ENCODE measurements at regions not wholly inside any gene's neighbourhood (a gene's known extent, or its start where the extent isn't known, plus 50 kb on each side); places are given as distances from the start of the nearest gene placed in this dataset.

GRCh38 chr11:39772525-39773137, 1686.8 kb downstream of the LRRC4C start:
- H4K20me1 ChIP-seq (replicated peaks; ENCODE audit: control insufficient read depth, insufficient read depth, low read length), result no peaks in the 10 kb centered on the region
- H3K4me1 ChIP-seq (replicated peaks in 1 of 2; ENCODE audit: control insufficient read depth in 2 of 2, insufficient read depth in 2 of 2, low read length in 2 of 2), result no peaks in the 10 kb centered on the region
- no peaks in the 10 kb centered on the region for H3K9me3 ChIP-seq (replicated peaks; ENCODE audit: control insufficient read depth, insufficient read depth, low read depth, low read length)
- intact Hi-C loops (cut with micrococcal nuclease) (no loop called here), in situ Hi-C loops (cut with MboI) (no loop called here)
- no peak overlapping the region for H3K9ac ChIP-seq (ENCODE audit: insufficient read depth in 1 of 2, low read depth in 2 of 2, low read length in 2 of 2)
- no peak overlapping the region for H3K4me2 ChIP-seq (ENCODE audit: insufficient read depth, low read length)
- no peaks in the 10 kb centered on the region for H3K79me2 ChIP-seq (ENCODE audit: control insufficient read depth, insufficient read depth, low read length)
- ChIA-PET CTCF (ENCODE audit: low intra/inter-chr PET ratio) (no interaction called here), POLR2A (no interaction called here)
- H2AFZ ChIP-seq (ENCODE audit: low read depth, low read length), result no peak overlapping the region
- ATAC-seq (no peak), DNase-seq (ENCODE audit: extremely low read depth in 1 of 4, low spot score in 3 of 4) (no peak), FAIRE-seq (no peak)
- no peaks in the 10 kb centered on the region for H3K9me1 ChIP-seq (ENCODE audit: control insufficient read depth, insufficient read depth, low read length)
- no peak overlapping the region for H3K4me3 ChIP-seq
- BruUV-seq (replicated peaks), result no TSS peak
- H3K27me3 ChIP-seq (ENCODE audit: control insufficient read depth in 2 of 2, insufficient read depth in 2 of 2, low read length in 2 of 2), result no peaks in the 10 kb centered on the region
- TF ChIP-seq, protein P1, sequence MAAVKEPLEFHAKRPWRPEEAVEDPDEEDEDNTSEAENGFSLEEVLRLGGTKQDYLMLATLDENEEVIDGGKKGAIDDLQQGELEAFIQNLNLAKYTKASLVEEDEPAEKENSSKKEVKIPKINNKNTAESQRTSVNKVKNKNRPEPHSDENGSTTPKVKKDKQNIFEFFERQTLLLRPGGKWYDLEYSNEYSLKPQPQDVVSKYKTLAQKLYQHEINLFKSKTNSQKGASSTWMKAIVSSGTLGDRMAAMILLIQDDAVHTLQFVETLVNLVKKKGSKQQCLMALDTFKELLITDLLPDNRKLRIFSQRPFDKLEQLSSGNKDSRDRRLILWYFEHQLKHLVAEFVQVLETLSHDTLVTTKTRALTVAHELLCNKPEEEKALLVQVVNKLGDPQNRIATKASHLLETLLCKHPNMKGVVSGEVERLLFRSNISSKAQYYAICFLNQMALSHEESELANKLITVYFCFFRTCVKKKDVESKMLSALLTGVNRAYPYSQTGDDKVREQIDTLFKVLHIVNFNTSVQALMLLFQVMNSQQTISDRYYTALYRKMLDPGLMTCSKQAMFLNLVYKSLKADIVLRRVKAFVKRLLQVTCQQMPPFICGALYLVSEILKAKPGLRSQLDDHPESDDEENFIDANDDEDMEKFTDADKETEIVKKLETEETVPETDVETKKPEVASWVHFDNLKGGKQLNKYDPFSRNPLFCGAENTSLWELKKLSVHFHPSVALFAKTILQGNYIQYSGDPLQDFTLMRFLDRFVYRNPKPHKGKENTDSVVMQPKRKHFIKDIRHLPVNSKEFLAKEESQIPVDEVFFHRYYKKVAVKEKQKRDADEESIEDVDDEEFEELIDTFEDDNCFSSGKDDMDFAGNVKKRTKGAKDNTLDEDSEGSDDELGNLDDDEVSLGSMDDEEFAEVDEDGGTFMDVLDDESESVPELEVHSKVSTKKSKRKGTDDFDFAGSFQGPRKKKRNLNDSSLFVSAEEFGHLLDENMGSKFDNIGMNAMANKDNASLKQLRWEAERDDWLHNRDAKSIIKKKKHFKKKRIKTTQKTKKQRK (IDR thresholded peaks at IDR 0.05; ENCODE audit: borderline replicate concordance, low read depth, low read length), result no peak
- TF ChIP-seq NFYB (IDR thresholded peaks at IDR 0.05; ENCODE audit: extremely low read depth, insufficient read length) (no peak), PRPF4 (IDR thresholded peaks at IDR 0.05; ENCODE audit: insufficient read depth, low read depth, low read length, poor library complexity, severe bottlenecking) (no peak), ZNF75A (CRISPR knock-in tag; IDR thresholded peaks at IDR 0.05) (no peak), KLF10 (CRISPR knock-in tag; IDR thresholded peaks at IDR 0.05) (no peak), RBM22 (IDR thresholded peaks at IDR 0.05; ENCODE audit: low read depth, low read length, poor library complexity, severe bottlenecking) (no peak), PHF21A (IDR thresholded peaks at IDR 0.05; ENCODE audit: borderline replicate concordance, low read depth) (no peak)
- TF ChIP-seq, protein P2, sequence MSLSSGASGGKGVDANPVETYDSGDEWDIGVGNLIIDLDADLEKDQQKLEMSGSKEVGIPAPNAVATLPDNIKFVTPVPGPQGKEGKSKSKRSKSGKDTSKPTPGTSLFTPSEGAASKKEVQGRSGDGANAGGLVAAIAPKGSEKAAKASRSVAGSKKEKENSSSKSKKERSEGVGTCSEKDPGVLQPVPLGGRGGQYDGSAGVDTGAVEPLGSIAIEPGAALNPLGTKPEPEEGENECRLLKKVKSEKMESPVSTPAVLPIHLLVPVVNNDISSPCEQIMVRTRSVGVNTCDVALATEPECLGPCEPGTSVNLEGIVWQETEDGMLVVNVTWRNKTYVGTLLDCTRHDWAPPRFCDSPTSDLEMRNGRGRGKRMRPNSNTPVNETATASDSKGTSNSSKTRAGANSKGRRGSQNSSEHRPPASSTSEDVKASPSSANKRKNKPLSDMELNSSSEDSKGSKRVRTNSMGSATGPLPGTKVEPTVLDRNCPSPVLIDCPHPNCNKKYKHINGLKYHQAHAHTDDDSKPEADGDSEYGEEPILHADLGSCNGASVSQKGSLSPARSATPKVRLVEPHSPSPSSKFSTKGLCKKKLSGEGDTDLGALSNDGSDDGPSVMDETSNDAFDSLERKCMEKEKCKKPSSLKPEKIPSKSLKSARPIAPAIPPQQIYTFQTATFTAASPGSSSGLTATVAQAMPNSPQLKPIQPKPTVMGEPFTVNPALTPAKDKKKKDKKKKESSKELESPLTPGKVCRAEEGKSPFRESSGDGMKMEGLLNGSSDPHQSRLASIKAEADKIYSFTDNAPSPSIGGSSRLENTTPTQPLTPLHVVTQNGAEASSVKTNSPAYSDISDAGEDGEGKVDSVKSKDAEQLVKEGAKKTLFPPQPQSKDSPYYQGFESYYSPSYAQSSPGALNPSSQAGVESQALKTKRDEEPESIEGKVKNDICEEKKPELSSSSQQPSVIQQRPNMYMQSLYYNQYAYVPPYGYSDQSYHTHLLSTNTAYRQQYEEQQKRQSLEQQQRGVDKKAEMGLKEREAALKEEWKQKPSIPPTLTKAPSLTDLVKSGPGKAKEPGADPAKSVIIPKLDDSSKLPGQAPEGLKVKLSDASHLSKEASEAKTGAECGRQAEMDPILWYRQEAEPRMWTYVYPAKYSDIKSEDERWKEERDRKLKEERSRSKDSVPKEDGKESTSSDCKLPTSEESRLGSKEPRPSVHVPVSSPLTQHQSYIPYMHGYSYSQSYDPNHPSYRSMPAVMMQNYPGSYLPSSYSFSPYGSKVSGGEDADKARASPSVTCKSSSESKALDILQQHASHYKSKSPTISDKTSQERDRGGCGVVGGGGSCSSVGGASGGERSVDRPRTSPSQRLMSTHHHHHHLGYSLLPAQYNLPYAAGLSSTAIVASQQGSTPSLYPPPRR (CRISPR knock-in tag; IDR thresholded peaks at IDR 0.05; ENCODE audit: borderline replicate concordance), result no peak
- TF ChIP-seq, protein P3, sequence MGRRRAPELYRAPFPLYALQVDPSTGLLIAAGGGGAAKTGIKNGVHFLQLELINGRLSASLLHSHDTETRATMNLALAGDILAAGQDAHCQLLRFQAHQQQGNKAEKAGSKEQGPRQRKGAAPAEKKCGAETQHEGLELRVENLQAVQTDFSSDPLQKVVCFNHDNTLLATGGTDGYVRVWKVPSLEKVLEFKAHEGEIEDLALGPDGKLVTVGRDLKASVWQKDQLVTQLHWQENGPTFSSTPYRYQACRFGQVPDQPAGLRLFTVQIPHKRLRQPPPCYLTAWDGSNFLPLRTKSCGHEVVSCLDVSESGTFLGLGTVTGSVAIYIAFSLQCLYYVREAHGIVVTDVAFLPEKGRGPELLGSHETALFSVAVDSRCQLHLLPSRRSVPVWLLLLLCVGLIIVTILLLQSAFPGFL (CRISPR knock-in tag; IDR thresholded peaks at IDR 0.05), result no peak
- TF ChIP-seq, protein P4, sequence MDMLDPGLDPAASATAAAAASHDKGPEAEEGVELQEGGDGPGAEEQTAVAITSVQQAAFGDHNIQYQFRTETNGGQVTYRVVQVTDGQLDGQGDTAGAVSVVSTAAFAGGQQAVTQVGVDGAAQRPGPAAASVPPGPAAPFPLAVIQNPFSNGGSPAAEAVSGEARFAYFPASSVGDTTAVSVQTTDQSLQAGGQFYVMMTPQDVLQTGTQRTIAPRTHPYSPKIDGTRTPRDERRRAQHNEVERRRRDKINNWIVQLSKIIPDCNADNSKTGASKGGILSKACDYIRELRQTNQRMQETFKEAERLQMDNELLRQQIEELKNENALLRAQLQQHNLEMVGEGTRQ (CRISPR knock-in tag; IDR thresholded peaks at IDR 0.05), result no peak
- WGBS (ENCODE audit: insufficient coverage, low coverage, missing lambda C conversion rate), result 0% methylated on average over 1 of the region's 1 CpG
- no peak overlapping the region for H3K27ac ChIP-seq (ENCODE audit: extremely low read depth, low read depth, low read length)
- H3K36me3 ChIP-seq (ENCODE audit: control insufficient read depth, insufficient read depth, low read length), result no peaks in the 10 kb centered on the region
